ENCODE measurements at regions not wholly inside any gene's neighbourhood (a gene's known extent, or its start where the extent isn't known, plus 50 kb on each side); places are given as distances from the start of the nearest gene placed in this dataset.
"Not testable (repeated sequence)": the region's sequence is repeated elsewhere in the genome, so short reads cannot be mapped to it uniquely, and the experiment has no call there.

DNA sequence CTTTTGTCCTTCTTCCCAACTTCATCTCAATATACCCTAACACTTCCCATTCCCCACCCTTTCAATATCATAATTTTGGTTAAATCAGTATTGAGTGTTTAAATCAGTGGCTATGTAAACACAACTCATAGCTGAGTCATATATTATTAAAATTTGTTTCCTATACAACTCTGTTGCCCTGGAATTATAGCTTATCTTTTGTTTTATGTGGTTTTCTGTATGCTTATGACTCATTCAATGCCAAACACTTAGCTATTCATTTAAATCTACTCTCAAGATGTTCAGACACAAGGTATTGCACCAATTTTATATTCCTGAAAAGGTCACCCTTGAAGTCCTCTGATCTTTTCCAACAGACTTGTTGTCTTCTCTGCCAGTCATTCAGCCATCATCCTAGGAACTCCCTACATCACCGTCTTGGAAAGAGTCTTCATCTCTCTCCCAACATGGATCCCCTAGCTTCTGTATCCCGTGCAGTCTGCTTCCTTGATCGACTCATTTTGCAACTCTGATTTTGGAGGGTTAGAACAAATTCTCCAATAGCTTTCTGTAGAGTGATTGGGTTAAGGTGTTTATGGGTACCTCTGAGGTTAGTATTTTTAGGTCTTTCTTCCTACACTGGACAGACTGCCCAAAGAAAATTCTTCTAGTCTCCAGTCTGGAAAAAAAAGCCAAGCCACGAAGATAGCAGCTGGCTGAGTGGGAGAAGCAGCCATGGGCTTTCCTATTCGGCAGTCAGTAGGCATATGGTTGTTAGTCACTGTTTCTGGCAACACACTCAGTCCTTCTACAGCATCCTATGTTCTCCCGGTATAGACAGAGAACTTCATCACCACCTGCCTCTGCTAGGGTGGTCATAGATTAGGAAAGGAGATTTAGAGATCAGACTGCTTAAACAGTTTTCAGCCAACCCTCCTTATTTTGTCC, 102.1 kb downstream of the CRPPA start:
- DNase-seq = no peak

DNA sequence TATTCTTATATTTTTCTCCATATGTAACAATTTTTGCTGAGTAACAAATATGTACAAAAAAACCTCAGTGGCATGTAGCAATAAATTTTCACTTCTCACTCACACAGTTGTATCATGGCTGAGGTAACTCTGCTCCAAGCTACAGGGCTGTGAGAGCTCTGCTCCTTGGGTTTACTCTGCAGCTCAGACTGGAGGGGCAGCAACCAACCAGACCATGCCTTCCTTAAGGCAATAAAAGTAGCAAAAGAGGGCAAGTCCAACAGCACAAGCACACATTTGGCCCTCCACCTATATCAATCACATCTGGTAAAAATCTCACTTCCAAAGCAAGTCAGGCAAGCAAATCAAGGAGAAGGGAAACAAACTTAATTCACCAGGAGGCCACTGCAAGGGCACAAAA, 102.9 kb downstream of the CRPPA start:
- DNase-seq = no peak

DNA sequence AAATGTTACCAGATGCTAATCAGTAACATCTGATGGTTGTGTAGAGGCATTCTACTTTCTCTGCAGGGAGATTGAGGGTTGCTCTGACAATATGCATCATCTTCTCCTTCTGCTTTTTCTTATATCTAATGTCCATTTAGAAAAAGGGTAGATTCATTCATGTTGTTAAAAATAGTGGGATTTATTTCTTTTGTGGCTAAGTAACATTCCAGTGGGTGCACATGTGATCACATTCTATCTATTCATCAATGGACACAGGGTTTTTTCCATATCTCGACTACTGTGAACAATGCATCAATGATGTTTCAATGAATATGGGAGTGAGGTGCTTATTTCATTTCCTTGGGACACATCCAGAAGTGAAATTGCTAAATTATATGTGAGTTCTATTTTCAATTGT, 103.9 kb downstream of the CRPPA start:
- DNase-seq = no peak

DNA sequence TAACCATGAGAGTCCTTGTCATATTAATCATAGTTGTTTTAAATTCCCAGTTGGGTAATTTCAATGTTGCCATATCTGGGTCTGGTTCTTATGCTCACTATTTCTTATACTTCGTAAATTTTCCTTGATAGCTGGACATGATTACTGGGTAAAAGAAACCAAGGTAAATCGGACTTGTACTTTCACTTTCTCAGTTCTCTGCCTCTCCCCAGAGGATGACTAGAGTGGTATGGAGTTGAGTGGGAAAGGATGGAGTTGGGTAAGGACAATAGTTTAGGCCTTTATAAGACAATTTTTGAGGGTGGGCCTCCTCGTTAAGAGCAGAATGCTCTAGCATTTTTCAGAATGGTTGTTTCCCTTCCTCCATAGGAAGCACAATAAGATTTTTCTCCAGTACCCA, 106.1 kb downstream of the CRPPA start:
- DNase-seq = no peak

DNA sequence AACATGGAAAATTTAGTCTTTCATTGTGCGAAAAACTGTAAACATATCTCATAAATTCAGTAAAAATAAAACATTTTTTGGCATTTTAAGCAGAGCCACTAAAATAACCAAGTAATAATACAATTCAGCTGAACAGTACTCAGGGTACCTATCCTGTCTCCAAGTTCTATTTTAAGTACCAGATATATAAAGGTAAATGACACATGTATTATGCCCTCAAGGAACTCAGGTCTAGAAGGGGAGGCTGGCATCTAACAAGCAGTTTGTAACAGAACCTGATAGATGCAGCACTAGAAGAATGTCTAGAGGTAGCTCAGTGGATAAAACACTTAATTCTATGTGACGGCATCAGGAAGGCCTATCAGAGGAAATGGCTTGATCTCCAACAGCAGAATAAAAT, 112.2 kb downstream of the CRPPA start:
- DNase-seq = no peak

DNA sequence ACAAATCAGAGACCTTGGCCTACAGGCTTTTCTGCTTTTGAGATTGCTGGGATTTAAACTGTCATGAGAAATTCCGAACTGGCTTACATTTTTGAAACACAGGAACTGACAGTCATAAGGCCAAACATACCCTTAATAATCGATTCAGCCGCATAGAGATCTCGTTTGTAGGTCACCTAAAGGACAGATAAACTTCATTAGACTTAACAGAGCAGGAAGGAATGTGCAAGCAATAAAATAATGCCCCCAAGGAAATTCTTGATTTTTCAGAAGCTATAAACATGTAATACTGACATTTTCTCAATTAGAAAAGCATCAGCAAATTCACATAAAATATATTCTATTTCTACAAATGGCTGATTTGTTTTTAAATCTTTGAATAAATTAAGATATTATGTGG, 120.0 kb downstream of the CRPPA start:
- DNase-seq = no peak

DNA sequence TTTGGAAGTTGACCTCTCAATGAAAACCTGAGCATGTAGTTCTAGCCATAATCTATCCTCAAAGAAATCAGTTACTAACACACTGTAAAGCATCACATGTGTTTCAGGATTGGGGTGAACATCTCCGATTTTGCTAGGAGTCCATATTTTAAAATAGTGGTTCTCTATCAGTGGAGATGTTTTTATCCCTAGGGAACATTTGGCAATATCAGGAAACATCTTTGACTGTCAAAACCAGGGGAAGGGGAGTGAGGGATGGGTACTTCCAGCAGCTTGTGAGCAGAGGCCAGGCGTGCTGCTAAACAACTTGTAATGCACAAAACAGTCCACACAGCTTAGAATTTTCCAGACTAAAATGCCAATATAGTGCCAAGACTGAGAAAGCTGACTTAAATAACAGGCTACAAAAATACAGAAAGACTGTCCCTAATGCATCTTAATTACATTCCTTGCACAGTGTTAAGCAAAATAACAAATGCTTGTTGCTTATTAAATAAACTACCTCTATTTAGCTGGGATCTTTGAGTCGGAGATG, 120.9 kb downstream of the CRPPA start:
- DNase-seq = no peak

DNA sequence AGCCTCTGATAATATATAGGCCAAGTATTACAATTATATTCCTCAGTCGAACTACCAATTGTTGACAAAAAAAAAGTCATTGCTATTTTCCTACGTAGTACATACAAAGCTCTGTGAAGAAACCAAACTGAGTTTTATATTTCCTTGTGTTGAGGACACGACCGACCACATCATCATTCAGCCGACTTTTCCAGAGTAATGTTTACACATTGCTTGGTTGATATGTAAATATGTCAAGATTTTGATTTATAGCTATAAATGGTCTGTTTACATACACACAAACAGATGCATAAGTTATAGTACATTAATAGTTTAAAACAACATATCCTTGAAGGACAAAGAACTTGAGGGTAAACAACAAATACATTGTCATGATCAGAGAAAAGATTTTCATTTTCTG, 121.5 kb downstream of the CRPPA start:
- no peak for DNase-seq

DNA sequence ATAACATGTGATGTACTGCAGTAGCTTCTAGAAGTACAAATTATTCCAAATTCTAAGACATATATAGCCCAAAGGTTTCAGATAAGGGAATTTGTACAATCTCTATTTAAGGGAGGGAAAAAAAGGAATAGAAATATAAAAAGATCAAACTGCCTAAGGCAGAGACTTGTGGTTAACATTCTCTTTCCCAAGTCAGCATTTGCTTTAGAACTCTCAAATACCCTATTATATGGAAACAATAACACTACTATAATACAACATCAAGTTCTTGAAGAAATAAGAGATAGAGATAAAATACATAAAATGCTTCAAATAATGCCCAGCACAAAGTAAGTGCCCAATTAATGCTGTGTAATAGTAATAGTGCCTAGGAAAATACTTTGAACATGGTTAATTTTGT, 123.1 kb downstream of the CRPPA start:
- DNase-seq = no peak

DNA sequence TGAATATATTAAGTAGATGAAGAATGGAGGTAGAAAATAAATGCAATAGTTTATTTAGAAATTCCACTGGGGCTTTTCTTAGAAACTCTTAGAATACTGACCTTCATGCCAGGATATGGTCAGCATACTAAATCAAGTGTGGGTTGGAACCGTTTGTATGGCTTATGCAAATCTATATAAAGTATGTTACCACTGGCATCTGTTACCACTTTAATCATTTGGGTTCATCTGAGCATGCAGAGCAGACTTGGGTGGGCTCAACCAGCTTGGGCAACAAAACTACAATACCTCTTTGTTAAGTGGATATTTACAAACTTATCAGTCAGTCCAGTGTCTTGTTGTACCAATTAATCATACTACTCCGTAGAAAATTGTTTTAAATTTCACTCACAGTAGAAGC, 125.8 kb downstream of the CRPPA start:
- no peak for DNase-seq

DNA sequence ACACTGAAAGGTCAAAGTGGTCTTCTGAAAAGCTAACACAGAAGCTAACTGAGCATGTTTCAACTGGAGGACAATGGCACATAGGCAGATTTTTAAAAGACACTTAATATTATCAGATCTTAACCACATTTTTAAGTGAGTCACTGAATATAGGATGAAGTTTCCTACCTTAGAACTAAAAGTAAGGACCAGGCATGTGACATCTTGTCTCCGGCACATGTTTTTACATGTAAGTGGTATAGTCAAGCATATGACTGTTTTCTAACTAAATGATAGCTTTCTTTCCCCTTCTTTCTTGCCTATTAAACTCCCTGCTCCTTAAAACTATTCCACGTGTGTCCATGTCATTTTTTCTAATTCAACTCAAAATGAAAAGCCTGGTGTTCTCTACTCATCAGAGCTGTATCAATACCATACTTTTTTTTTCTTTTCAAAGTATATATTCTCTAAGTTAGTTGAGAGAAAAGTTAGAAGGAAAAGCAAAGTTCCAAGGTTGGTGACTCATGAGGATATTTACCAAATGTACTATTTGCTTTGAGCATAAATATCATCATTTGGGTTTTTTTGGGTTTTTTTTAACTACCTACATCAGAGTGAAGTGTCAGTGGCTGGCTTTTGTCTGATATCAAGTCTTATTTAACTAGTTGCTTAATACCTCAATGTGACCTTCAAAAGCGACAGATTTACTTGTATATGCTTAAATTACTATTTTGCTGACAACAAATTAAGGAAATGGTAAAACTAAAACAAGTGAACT, 127.5 kb downstream of the CRPPA start:
- DNase-seq = no peak

DNA sequence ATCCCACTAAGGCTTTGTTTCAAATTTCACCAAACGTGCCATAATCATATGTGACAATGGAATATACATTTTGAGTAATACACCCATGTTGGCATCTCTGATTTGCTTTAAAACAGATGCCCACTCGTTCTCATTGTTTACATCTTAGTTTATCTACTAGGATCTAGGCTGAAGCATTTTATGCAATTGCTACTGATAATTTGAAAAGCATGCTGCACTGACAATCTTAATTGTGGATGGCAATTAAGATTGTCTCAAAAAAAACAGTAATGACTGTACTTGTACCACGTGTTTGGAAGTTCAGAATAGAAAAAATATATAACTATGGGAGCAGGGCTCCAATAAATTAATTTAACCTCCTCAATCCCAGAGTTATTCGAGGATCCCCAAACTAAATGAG, 136.8 kb downstream of the CRPPA start:
- no peak for DNase-seq

DNA sequence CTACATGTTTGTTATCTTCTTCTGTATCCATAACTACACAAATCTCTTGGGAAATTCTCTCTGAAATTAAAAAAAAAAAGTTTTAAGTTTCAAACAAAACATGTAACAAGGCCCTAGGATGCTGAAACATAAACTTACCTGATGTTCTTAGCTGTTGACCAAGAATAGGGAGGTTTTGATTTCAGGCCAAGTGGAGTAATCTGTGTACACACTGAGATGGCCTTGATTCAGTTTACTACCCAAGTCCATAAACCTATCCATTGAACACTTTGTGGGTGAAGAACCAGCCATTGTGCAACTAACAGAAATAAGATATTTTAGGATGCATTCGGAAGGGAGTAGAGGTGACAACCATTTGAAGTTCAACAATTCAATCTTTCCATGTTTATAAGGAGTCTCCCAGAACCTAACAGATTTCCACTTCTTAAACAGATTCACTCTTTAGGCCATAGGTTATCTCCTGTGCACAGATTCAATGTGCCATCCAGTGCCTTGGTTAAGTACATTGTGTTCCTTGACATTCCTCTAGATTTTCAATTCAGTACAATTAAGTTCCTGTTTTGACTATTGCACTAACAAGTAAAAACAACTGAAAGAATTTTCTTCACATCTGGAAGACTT, 143.1 kb downstream of the CRPPA start:
- no peak for DNase-seq

DNA sequence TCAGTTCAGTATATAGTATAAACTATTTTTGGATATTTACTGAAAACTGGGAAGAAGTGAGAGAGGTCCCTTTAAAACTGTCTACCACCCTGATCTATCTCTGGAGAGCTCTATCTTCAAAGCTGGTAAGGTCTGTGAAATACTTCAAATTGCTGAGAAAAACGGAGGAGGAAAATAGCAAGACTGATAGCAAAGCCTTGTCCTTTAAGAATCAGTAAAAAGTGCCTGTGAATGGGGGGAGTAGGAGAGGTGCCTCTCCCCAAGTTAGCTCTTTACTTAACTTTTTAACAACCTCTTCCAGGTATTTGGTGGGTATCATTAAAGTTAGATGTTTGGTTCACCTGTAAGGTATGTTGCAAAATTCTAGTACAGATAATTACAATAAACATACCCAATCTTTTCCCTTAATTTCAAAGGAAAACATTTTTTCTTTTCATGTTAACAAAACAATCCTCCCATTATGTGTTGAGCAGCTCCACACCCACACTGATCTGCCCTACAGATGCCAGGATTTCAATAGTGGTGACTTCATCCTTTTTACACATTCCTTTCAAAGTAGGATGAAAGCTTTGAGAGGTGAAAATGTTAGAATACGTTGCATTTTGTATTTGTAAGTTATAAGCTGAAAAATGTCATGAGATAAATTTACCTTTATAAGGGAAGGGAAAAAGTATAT, 149.2 kb downstream of the CRPPA start:
- no peak for DNase-seq

DNA sequence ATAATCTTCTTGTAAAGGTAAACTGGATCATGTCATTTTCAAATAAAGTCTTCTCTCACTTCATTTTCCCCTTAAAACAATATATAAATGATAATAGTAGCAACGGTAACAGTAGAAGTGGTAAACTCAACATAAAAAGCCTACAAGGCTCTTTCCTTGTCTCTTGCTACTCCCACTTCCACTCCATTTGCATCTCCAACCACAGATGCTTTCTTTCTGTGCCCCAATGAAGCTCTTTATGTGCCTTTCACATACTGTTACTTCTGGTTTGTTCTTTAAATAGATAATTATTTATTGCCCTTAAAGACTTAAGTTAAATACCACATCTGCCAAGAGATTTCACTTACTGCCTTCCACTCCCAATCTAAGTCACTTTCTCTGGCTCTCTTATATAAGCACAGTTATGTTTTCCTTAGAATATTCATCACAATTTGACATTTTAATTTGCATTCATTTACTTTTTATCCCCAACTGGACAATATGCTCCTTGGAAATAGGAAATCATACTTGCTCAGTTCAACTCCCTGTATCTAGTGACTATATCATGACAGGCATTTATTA, 149.9 kb downstream of the CRPPA start:
- DNase-seq = no peak

DNA sequence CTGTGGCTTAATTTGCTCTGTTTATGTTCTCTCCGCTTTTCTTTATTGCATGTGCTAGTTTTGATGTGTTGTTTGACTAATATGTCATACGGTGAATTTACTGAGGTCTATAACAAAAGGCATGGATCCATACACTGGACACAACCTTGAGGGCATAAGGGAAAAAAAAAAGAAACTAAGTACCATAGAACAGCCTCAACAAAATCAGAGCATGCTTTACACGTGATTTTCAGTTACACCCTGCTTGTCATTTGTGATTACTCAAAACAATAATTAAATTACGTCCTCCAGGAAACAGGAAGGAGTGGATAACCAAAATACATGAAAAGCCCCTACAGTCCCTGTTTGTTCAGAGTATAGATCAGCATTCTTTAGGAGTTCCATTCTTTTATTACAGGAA, 150.5 kb downstream of the CRPPA start:
- no peak for DNase-seq

DNA sequence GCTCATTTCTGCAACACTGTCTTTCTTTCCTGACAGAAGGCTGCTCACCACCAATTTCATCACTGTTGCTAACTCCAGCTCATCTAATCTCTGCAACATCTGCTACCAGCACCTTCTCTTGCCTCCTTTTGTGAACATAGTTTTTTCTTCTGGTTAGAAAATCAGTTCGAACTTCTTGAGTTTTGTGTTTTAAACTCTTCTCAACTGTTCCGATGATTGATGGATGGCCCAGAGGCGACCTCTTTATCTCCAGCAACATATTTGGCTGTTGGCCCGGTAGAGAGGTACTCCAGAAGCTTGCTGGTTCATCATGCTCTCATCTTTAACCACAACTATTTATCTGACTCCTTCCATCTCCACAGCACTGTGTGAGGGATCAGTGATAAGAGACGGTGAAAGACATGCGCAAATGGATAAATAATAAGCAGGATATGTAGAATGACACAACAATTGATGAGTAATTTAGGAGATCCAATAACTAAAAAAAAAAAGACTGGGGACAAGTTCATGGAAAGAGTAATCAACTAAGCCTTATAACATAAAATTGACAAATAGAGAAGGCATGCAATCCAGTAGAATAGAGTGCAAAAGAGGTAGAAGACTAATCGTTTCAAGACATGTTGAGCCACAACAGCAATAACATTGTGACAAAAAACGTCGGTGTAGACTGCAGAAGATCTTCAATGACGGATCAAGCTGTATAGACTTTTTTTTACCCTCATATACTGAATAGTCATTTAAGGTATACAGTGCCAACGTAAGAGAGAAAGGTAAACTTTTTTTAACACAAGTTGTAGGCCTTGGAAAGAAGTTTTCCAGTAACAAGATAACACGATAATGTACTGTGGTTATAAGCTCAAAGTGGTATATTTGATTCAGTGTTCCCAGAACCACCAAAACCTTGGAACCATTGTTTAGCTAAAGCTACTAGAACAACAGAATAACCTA, 152.2 kb downstream of the CRPPA start:
- DNase-seq = no peak

DNA sequence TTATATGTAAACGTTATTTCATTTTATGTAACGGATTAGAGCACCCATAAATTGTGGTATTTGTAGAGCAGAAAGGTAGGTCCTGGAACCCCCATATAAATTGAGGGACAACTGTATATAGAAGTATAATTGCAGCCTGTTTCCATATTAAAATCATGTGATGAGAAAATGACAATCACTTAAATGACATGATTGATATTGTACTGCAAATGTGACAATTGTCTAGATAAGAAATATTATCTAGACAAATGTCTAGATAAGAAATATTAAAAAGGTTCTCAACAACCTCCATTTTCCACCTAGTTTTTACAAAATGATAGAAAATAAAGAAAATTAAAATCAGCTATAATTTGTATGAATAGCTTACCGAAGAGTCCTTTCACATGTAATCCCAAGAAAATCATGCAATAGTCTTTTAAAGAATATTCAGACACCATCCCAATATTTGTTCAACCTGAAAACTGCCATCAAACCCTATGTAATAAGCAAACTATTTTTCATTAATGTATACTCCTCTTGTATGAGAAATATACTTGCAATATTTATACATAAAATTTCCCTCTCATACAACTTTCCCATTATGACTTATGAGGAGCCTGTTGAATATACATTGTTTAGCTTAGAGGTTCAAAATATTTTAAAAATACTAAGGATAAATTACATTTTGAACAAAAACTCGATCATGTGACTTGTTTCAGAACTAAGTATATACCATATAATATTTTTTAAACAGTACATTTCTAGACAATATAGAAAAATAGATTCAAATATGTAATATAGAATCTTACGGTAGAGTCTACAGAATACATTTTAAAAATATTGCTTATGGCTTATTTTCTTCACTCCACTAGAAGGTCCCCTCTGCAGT, 153.2 kb downstream of the CRPPA start:
- DNase-seq = no peak

DNA sequence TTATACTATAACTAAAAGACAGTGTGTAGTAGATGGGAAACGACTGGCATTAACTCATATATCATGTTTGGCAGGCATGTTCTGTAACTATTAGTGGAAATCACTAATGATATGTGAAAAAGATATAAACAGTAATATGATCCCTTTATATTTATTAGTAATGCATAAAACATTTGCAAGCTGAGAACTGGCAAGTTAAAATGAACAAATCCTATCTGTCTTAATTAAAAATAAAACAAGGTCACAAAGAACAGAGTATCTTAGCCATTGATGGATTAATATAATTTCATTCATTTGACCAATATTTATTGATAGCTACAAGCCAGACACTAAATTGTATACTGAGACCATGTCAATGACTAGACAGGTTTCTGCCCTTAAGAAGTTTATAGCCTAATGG, 154.5 kb downstream of the CRPPA start:
- DNase-seq = no peak

DNA sequence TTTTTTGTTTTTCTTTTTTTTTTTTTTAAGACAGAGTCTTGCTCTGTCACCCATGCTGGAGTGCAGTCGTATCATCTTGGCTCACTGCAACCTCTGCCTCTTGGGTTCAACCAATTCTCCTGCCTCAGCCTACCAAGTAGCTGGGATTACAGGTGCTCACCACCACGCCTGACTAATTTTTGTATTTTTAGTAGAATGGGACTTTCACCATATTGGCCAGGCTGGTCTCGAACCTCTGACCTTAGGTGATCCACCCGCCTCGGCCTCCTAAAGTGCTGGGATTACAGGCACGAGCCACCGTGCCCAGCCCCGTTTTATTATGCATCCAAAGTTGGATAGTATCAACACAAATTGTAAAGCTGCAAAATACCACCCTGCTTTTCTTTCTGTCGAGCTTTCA, 154.9 kb downstream of the CRPPA start:
- not testable (repeated sequence) for DNase-seq
